ENCODE measurements at regions not wholly inside any gene's neighbourhood (a gene's known extent, or its start where the extent isn't known, plus 50 kb on each side); places are given as distances from the start of the nearest gene placed in this dataset.

- TF ChIP-seq GLIS1 (tag by site-specific recombination; IDR thresholded peaks at IDR 0.05) (no peak), ZNF239 (tag by site-specific recombination; IDR thresholded peaks at IDR 0.05) (no peak)
Measured at GRCh38 chr12:87813476-87814234, 215.5 kb downstream of the C12orf50 start.
